Coronary artery (tissue), 2 donors: ENCODE measurements at regions not wholly inside any gene's neighbourhood (a gene's known extent, or its start where the extent isn't known, plus 50 kb on each side); places are given as distances from the start of the nearest gene placed in this dataset.

Source experiments
- DNase-seq: peaks from one replicate; pipeline ENCODE4 v3.0.0-alpha.2; 2017; ENCODE audit warnings: low spot score
- H3K27ac ChIP-seq, 2 donors: fragments of 200-600 bp; sonication (generic); one replicate each; pipeline ENCODE4 v1.5.1; 2016 to 2019
- H3K4me3 ChIP-seq: fragments of 200-600 bp; sonication (generic); 2 replicates; pipeline ENCODE4 v1.5.1; 2016; ENCODE audit warnings: mild to moderate bottlenecking, moderate library complexity
- CTCF ChIP-seq: fragments of 200-600 bp; sonication (generic); IDR thresholded peaks from one replicate; pipeline ENCODE4 v1.5.1; 2019; ENCODE audit warnings: antibody characterized with exemption

GRCh38 chr17:73794336-73794735 lies 150.1 kb upstream of the SDK2 start:
- DNase-seq, result no peak
- no peak for TF ChIP-seq CTCF
- Histone ChIP-seq H3K4me3 (no peak overlapping the region), H3K27ac (no peak overlapping the region)

- no peak for TF ChIP-seq CTCF
- Histone ChIP-seq H3K4me3 (no peak overlapping the region), H3K27ac (no peak overlapping the region)
- DNase-seq, result no peak
These were observed 151.5 kb upstream of the SDK2 start for GRCh38 chr17:73795730-73796129.

- no peak overlapping the region for H3K27ac ChIP-seq
- DNase-seq, result no peak
- H3K4me3 ChIP-seq, result no peak overlapping the region
- TF ChIP-seq CTCF, result no peak
These were observed 153.4 kb upstream of the SDK2 start for GRCh38 chr17:73797594-73798110.

- Histone ChIP-seq H3K4me3 (no peak overlapping the region), H3K27ac (no peak overlapping the region)
- TF ChIP-seq CTCF, result no peak
- DNase-seq, result no peak
These were observed 154.0 kb upstream of the SDK2 start for GRCh38 chr17:73798111-73798748.

GRCh38 chr17:73799096-73799495 lies 154.9 kb upstream of the SDK2 start:
- Histone ChIP-seq H3K4me3 (no peak overlapping the region), H3K27ac (no peak overlapping the region)
- DNase-seq, result no peak
- TF ChIP-seq CTCF, result no peak

GRCh38 chr17:73799781-73800627 lies 155.8 kb upstream of the SDK2 start:
- no peak overlapping the region for H3K4me3 ChIP-seq
- DNase-seq, result no peak
- no peak for TF ChIP-seq CTCF
- H3K27ac ChIP-seq, result no peak overlapping the region
